ENCODE measurements at regions not wholly inside any gene's neighbourhood (a gene's known extent, or its start where the extent isn't known, plus 50 kb on each side); places are given as distances from the start of the nearest gene placed in this dataset.

- TF ChIP-seq EZH2 (IDR thresholded peaks at IDR 0.05; ENCODE audit: low read depth, low read length, severe bottlenecking) (no peak), BACH1 (IDR thresholded peaks at IDR 0.05; ENCODE audit: low read length) (no peak)
Observed at GRCh38 chr2:236956641-236957040, 129.0 kb upstream of the COPS8 start (continued).

Data from H1 (cell line).